IMR-90 (cell line): ENCODE measurements at regions not wholly inside any gene's neighbourhood (a gene's known extent, or its start where the extent isn't known, plus 50 kb on each side); places are given as distances from the start of the nearest gene placed in this dataset.

Source experiments
- ATAC-seq: fragments of 200-7000 bp; cut with Tn5 transposase; 2 replicates; pipeline ENCODE4 v1.9.1; 2020; ENCODE audit warnings: low read depth, mild to moderate bottlenecking, moderate library complexity
- BruUV-seq: library from RNA; stranded (reverse); fragments of 400-500 nt; replicated peaks from 2 replicates; lab custom pipeline; 2021; lab: Mats Ljungman, UMichigan
- CTCF ChIA-PET: fragments of 300-600 bp; formaldehyde crosslinking; extraction: SDS; loops from one replicate; lab custom pipeline; 2021; ENCODE audit warnings: antibody characterized with exemption; lab: Yijun Ruan, JAX
- POLR2A ChIA-PET: fragments of 300-600 bp; sonication (Branson Sonifier 250); formaldehyde crosslinking; loops from one replicate; lab custom pipeline; 2022; ENCODE audit warnings: antibody characterized with exemption; ENCODE audit not compliant: unreplicated experiment; lab: Charles Lee
- DNase-seq: peaks from one replicate; pipeline ENCODE4 v3.0.0; 2013
- H2AFZ ChIP-seq: replicated peaks from 2 replicates; pipeline ENCODE3; 2013; ENCODE audit warnings: low read length, mild to moderate bottlenecking; ENCODE audit not compliant: poor library complexity
- H2AK5ac ChIP-seq: 2 replicates; pipeline ENCODE4 v1.6.1; 2013; ENCODE audit warnings: low read depth, low read length, inconsistent platforms
- H2AK9ac ChIP-seq: replicated peaks from 2 replicates; pipeline ENCODE3; 2013; ENCODE audit warnings: mild to moderate bottlenecking, low read depth, low read length, moderate library complexity; ENCODE audit not compliant: poor library complexity
- H2BK120ac ChIP-seq: 2 replicates; pipeline ENCODE4 v1.6.1; 2013; ENCODE audit warnings: low read depth, low read length, inconsistent platforms
- H2BK15ac ChIP-seq: 3 replicates; pipeline ENCODE4 v1.6.1; 2013; ENCODE audit warnings: low read depth, low read length, inconsistent platforms
- H2BK20ac ChIP-seq: 2 replicates; pipeline ENCODE4 v1.6.1; 2013; ENCODE audit warnings: low read depth, mild to moderate bottlenecking, inconsistent platforms, low read length, moderate library complexity
- H2BK5ac ChIP-seq: 2 replicates; pipeline ENCODE4 v1.6.1; 2013; ENCODE audit warnings: mild to moderate bottlenecking, low read depth, low read length, inconsistent platforms; ENCODE audit not compliant: poor library complexity, severe bottlenecking
- H3K14ac ChIP-seq: replicated peaks from 2 replicates; pipeline ENCODE4 v1.6.1; 2013; ENCODE audit warnings: low read depth, low read length, inconsistent platforms
- H3K18ac ChIP-seq: 2 replicates; pipeline ENCODE4 v1.6.1; 2013; ENCODE audit warnings: low read depth, low read length, control low read depth
- H3K23ac ChIP-seq: 2 replicates; pipeline ENCODE4 v1.6.1; 2013; ENCODE audit warnings: low read depth, low read length, inconsistent platforms
- H3K27ac ChIP-seq: 2 replicates; pipeline ENCODE4 v1.5.1; 2013; ENCODE audit warnings: mild to moderate bottlenecking, control low read depth, low read length; ENCODE audit not compliant: insufficient read depth
- H3K27me3 ChIP-seq: 2 replicates; pipeline ENCODE4 v1.6.1; 2013; ENCODE audit warnings: low read length; ENCODE audit not compliant: control insufficient read depth, insufficient read depth
- H3K36me3 ChIP-seq: 2 replicates; pipeline ENCODE4 v1.6.1; 2013; ENCODE audit warnings: low read length, mixed read lengths; ENCODE audit not compliant: control insufficient read depth, insufficient read depth
- H3K4ac ChIP-seq: 2 replicates; pipeline ENCODE4 v1.6.1; 2013; ENCODE audit warnings: low read depth, low read length, inconsistent platforms
- H3K4me1 ChIP-seq: 2 replicates; pipeline ENCODE4 v1.6.1; 2013; ENCODE audit warnings: low read length, mixed read lengths; ENCODE audit not compliant: control insufficient read depth, insufficient read depth
- H3K4me2 ChIP-seq: 2 replicates; pipeline ENCODE4 v1.6.1; 2013; ENCODE audit warnings: low read depth, mild to moderate bottlenecking, control low read depth, low read length, moderate library complexity
- H3K4me3 ChIP-seq: 2 replicates; pipeline ENCODE4 v1.5.1; 2013; ENCODE audit warnings: low read depth, mild to moderate bottlenecking, control low read depth, low read length, moderate library complexity; ENCODE audit not compliant: insufficient read depth
- H3K56ac ChIP-seq: 2 replicates; pipeline ENCODE4 v1.6.1; 2013; ENCODE audit warnings: low read length, inconsistent platforms; ENCODE audit not compliant: insufficient read depth; ENCODE audit errors: extremely low read depth
- H3K79me1 ChIP-seq, 2 experiments: 2 replicates each; pipeline ENCODE4 v1.6.1; 2013; ENCODE audit warnings: low read length in 2 of 2, inconsistent platforms in 1 of 2, low read depth in 1 of 2
- H3K9ac ChIP-seq: 2 replicates; pipeline ENCODE4 v1.6.1; 2013; ENCODE audit warnings: low read depth, low read length, control low read depth
- H3K9me1 ChIP-seq: 2 replicates; pipeline ENCODE4 v1.6.1; 2013; ENCODE audit warnings: low read length, inconsistent platforms; ENCODE audit not compliant: insufficient read depth
- H3K9me3 ChIP-seq: 2 replicates; pipeline ENCODE4 v1.6.1; 2013; ENCODE audit warnings: low read length; ENCODE audit not compliant: control insufficient read depth, insufficient read depth
- H4K20me1 ChIP-seq: 2 replicates; pipeline ENCODE4 v1.6.1; 2013; ENCODE audit warnings: low read length, inconsistent platforms; ENCODE audit not compliant: insufficient read depth
- H4K5ac ChIP-seq: 2 replicates; pipeline ENCODE4 v1.6.1; 2013; ENCODE audit warnings: mild to moderate bottlenecking, low read depth, low read length, control low read depth
- H4K8ac ChIP-seq, 2 experiments: 2 replicates each; pipeline ENCODE4 v1.6.1; 2013; ENCODE audit warnings: low read depth in 2 of 2, low read length in 2 of 2, control low read depth in 1 of 2, inconsistent platforms in 1 of 2
- H4K91ac ChIP-seq: 2 replicates; pipeline ENCODE4 v1.6.1; 2013; ENCODE audit warnings: low read depth, low read length, inconsistent platforms; ENCODE audit not compliant: insufficient read depth
- BHLHE40 ChIP-seq: fragments of 150-350 bp; IDR thresholded peaks from 2 replicates; pipeline ENCODE4 v1.6.1; 2016; ENCODE audit warnings: mild to moderate bottlenecking, low read depth, low read length
- CEBPB ChIP-seq: IDR thresholded peaks from 2 replicates; pipeline ENCODE4 v1.6.1; 2012; ENCODE audit warnings: low read depth, low read length, improper control_type of control experiment
- CHD1 ChIP-seq: IDR thresholded peaks from 2 replicates; pipeline ENCODE4 v1.6.1; 2012; ENCODE audit warnings: low read depth, low read length, improper control_type of control experiment
- FOS ChIP-seq: fragments of 150-350 bp; IDR thresholded peaks from 2 replicates; pipeline ENCODE4 v1.6.1; 2016; ENCODE audit warnings: low read depth, low read length
- MAFK ChIP-seq: IDR thresholded peaks from 2 replicates; pipeline ENCODE4 v1.6.1; 2012; ENCODE audit warnings: low read depth, low read length, improper control_type of control experiment
- MXI1 ChIP-seq: IDR thresholded peaks from 2 replicates; pipeline ENCODE4 v1.6.1; 2012; ENCODE audit warnings: low read depth, mild to moderate bottlenecking, low read length, moderate library complexity, borderline replicate concordance
- RCOR1 ChIP-seq: IDR thresholded peaks from 2 replicates; pipeline ENCODE4 v1.6.1; 2012; ENCODE audit warnings: mild to moderate bottlenecking, low read length, improper control_type of control experiment; ENCODE audit not compliant: insufficient replicate concordance
- RFX5 ChIP-seq: IDR thresholded peaks from 2 replicates; pipeline ENCODE4 v1.8.0; 2012; ENCODE audit warnings: low read depth, mild to moderate bottlenecking, low read length, moderate library complexity
- SMC3 ChIP-seq: fragments of 150-350 bp; IDR thresholded peaks from 2 replicates; pipeline ENCODE4 v1.6.1; 2016; ENCODE audit warnings: low read depth, mild to moderate bottlenecking, antibody characterized with exemption, low read length, moderate library complexity
- dilution Hi-C: fragments of 300-500 bp; cut with HindIII; formaldehyde crosslinking; loops from one replicate; pipeline ENCODE4 v1.14.3; 2018; ENCODE audit warnings: low sequenced_read_pairs; ENCODE audit not compliant: unreplicated experiment
- in situ Hi-C: fragments of 300-500 bp; cut with MboI; formaldehyde crosslinking; loops from 3 replicates; pipeline ENCODE4 v1.14.3; 2019; ENCODE audit warnings: low sequenced_read_pairs, inconsistent platforms, mixed read lengths
- intact Hi-C: fragments of 100-400 bp; cut with micrococcal nuclease; formaldehyde crosslinking; loops from 2 replicates; pipeline ENCODE4 v1.10.0; 2022
- TF ChIP-seq, protein P1 (sequence below): fragments of 150-350 bp; IDR thresholded peaks from 2 replicates; pipeline ENCODE4 v1.6.1; 2017; ENCODE audit warnings: mild to moderate bottlenecking, antibody characterized with exemption, low read length, low read depth
- TF ChIP-seq, protein P2 (sequence below): conservative IDR thresholded peaks from 2 replicates; pipeline ENCODE4 v1.5.1; 2012; ENCODE audit warnings: mild to moderate bottlenecking, low read depth, low read length, improper control_type of control experiment

DNA sequence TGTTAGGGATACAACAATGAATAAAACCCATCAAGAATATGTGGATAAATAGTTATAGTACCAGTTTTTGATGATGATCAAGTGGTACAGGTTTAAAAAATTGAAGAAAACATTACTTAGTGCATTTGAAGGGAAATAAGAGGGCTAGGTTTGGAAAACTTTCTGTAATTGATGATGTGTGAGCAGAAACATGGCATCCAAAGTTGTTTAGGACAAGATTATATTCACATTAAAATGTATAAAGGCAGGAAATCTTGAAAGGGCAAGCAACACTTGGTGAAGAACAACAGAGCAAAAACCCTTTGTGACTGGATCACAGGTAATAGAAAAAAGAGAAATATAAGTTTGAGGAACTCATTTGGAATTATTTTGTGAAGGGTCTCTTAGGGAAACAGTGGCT, 572.3 kb upstream of the RAG2 start:
- Histone ChIP-seq H3K56ac (no peak overlapping the region), H3K18ac (no peak overlapping the region), H3K79me1 (no peaks in the 10 kb centered on the region), H2BK15ac (no peak overlapping the region), H2AFZ (no peak overlapping the region), H4K20me1 (no peaks in the 10 kb centered on the region), H4K91ac (no peak overlapping the region), H3K4me2 (no peak overlapping the region), H3K9me3 (no peaks in the 10 kb centered on the region; the same call in 1 of the 2 replicates), H2BK5ac (no peak overlapping the region), H3K9ac (no peak overlapping the region), H3K23ac (no peak overlapping the region), H4K8ac (no peak overlapping the region), H2AK9ac (no peak overlapping the region), H3K4ac (no peak overlapping the region), H3K4me3 (no peak overlapping the region), H2BK20ac (no peak overlapping the region), H3K27me3 (no peaks in the 10 kb centered on the region), H3K4me1 (no peaks in the 10 kb centered on the region), H2AK5ac (no peak overlapping the region), H3K36me3 (no peaks in the 10 kb centered on the region), H3K27ac (no peak overlapping the region), H3K14ac (no peak overlapping the region), H3K9me1 (no peaks in the 10 kb centered on the region), H2BK120ac (no peak overlapping the region), H4K5ac (no peak overlapping the region)
- CTCF ChIA-PET = no interaction called here
- TF ChIP-seq, protein P1, sequence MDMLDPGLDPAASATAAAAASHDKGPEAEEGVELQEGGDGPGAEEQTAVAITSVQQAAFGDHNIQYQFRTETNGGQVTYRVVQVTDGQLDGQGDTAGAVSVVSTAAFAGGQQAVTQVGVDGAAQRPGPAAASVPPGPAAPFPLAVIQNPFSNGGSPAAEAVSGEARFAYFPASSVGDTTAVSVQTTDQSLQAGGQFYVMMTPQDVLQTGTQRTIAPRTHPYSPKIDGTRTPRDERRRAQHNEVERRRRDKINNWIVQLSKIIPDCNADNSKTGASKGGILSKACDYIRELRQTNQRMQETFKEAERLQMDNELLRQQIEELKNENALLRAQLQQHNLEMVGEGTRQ = no peak
- TF ChIP-seq CEBPB = no peak
- no peak for TF ChIP-seq SMC3
- no peak for TF ChIP-seq CHD1
- TF ChIP-seq MXI1 = no peak
- TF ChIP-seq, protein P2, sequence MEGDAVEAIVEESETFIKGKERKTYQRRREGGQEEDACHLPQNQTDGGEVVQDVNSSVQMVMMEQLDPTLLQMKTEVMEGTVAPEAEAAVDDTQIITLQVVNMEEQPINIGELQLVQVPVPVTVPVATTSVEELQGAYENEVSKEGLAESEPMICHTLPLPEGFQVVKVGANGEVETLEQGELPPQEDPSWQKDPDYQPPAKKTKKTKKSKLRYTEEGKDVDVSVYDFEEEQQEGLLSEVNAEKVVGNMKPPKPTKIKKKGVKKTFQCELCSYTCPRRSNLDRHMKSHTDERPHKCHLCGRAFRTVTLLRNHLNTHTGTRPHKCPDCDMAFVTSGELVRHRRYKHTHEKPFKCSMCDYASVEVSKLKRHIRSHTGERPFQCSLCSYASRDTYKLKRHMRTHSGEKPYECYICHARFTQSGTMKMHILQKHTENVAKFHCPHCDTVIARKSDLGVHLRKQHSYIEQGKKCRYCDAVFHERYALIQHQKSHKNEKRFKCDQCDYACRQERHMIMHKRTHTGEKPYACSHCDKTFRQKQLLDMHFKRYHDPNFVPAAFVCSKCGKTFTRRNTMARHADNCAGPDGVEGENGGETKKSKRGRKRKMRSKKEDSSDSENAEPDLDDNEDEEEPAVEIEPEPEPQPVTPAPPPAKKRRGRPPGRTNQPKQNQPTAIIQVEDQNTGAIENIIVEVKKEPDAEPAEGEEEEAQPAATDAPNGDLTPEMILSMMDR = no peak
- TF ChIP-seq RCOR1 = no peak
- TF ChIP-seq FOS = no peak
- no peak for TF ChIP-seq BHLHE40
- TF ChIP-seq RFX5 = no peak
- TF ChIP-seq MAFK = no peak
- dilution Hi-C loops = no loop called here
- in situ Hi-C loops = no loop called here
- intact Hi-C loops = no loop called here
- POLR2A ChIA-PET = no interaction called here
- no peak for ATAC-seq
- BruUV-seq = no TSS peak
- no peak for DNase-seq
